HepG2 (cell line): ENCODE measurements at regions not wholly inside any gene's neighbourhood (a gene's known extent, or its start where the extent isn't known, plus 50 kb on each side); places are given as distances from the start of the nearest gene placed in this dataset.

ENCODE experiments used
- CEBPB ChIP-seq: IDR thresholded peaks from 2 replicates; pipeline ENCODE4 v1.6.1; 2011; ENCODE audit warnings: low read depth, low read length, improper control_type of control experiment, borderline replicate concordance
- CENPBD1 ChIP-seq: sonication (generic); formaldehyde crosslinking; IDR thresholded peaks from 2 replicates; pipeline ENCODE4 v1.8.0; 2022; ENCODE audit warnings: missing genetic modification reagents, low read depth, mild to moderate bottlenecking, borderline replicate concordance
- CTCF ChIP-seq: sonication (generic); formaldehyde crosslinking; IDR thresholded peaks from 2 replicates; pipeline ENCODE4 v1.5.0; 2020; ENCODE audit warnings: mild to moderate bottlenecking, missing genetic modification reagents, moderate library complexity
- GABPB1 ChIP-seq: IDR thresholded peaks from 2 replicates; pipeline ENCODE4 v1.6.1; 2016; ENCODE audit warnings: mild to moderate bottlenecking, missing genetic modification reagents, moderate library complexity, missing compliant biosample characterization
- HDAC6 ChIP-seq: fragments of 200-600 bp; sonication (generic); IDR thresholded peaks from 2 replicates; pipeline ENCODE4 v1.7.0; 2017; ENCODE audit warnings: mild to moderate bottlenecking, antibody characterized with exemption, low read length, low read depth
- KDM4B ChIP-seq: sonication (generic); formaldehyde crosslinking; IDR thresholded peaks from 2 replicates; pipeline ENCODE4 v1.4.0; 2020; ENCODE audit warnings: missing genetic modification reagents
- MEF2D ChIP-seq: sonication (generic); formaldehyde crosslinking; IDR thresholded peaks from 2 replicates; pipeline ENCODE4 v1.5.1; 2020; ENCODE audit warnings: mild to moderate bottlenecking, missing genetic modification reagents
- POLR2AphosphoS5 ChIP-seq: IDR thresholded peaks from 2 replicates; pipeline ENCODE4 v1.6.1; 2012; ENCODE audit warnings: low read depth, low read length
- TAF1 ChIP-seq: sonication (generic); formaldehyde crosslinking; IDR thresholded peaks from 2 replicates; pipeline ENCODE4 v1.4.0; 2020; ENCODE audit warnings: missing genetic modification reagents
- ZBTB2 ChIP-seq: sonication (generic); formaldehyde crosslinking; IDR thresholded peaks from 2 replicates; pipeline ENCODE4 v1.8.0; 2022; ENCODE audit warnings: low read depth, missing genetic modification reagents
- ZFP41 ChIP-seq: sonication (generic); formaldehyde crosslinking; IDR thresholded peaks from 2 replicates; pipeline ENCODE4 v1.4.0; 2020; ENCODE audit warnings: mild to moderate bottlenecking, missing genetic modification reagents, borderline replicate concordance

- TF ChIP-seq CEBPB (no peak), KDM4B (CRISPR knock-in tag) (no peak), CENPBD1 (CRISPR knock-in tag) (no peak), POLR2AphosphoS5 (no peak), GABPB1 (CRISPR knock-in tag) (no peak), HDAC6 (no peak), MEF2D (CRISPR knock-in tag) (no peak), ZFP41 (CRISPR knock-in tag) (no peak), TAF1 (no peak), CTCF (no peak), ZBTB2 (no peak)
Measured at GRCh38 chr14:85236296-85236695, 293.6 kb upstream of the FLRT2 start.
